HEK293T (cell line): ENCODE measurements at regions not wholly inside any gene's neighbourhood (a gene's known extent, or its start where the extent isn't known, plus 50 kb on each side); places are given as distances from the start of the nearest gene placed in this dataset.

Experiments used
- ARNT ChIP-seq: fragments of 450-650 bp; IDR thresholded peaks from 2 replicates; pipeline ENCODE4 v1.6.1; 2017; ENCODE audit warnings: mild to moderate bottlenecking
- FOXM1 ChIP-seq: fragments of 450-650 bp; IDR thresholded peaks from 2 replicates; pipeline ENCODE4 v1.6.1; 2017; ENCODE audit warnings: mild to moderate bottlenecking, borderline replicate concordance
- SUZ12 ChIP-seq: fragments of 450-650 bp; IDR thresholded peaks from 2 replicates; pipeline ENCODE4 v1.6.1; 2016; ENCODE audit warnings: mild to moderate bottlenecking
- ZNF384 ChIP-seq: fragments of 450-650 bp; IDR thresholded peaks from 2 replicates; pipeline ENCODE4 v1.6.1; 2016

GRCh38 chr1:198040880-198041279 lies 115.9 kb upstream of the NEK7 start:
- no peak for TF ChIP-seq ZNF384
- no peak for TF ChIP-seq SUZ12
- no peak for TF ChIP-seq ARNT
- no peak for TF ChIP-seq FOXM1
